ENCODE measurements at regions not wholly inside any gene's neighbourhood (a gene's known extent, or its start where the extent isn't known, plus 50 kb on each side); places are given as distances from the start of the nearest gene placed in this dataset.

DNA sequence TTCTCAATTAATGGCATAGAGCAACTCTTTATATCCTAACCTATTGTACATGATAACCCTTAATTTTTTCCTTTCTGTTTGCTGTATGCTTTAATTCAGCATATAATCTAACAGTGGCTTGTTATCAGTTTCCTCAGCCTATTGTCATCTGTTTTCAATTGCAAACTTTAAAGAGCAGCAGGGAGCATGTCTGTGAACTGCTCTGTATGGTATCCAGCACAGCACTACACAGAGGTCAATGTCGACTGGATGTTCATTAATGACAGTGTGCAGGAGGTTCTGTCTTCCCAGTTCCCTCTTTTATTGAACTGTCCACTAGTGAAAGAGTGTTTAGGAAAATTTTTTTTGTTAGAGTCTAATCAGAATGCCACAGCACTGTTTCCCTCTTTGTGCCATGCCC, 609.1 kb downstream of the SOX5 start:
- Histone ChIP-seq H3K9me3 (ENCODE audit: low read length) (no peaks in the 10 kb centered on the region), H3K4me2 (ENCODE audit: low read length) (no peak overlapping the region), H3K9ac (ENCODE audit: low read length) (no peak overlapping the region), H3K9me2 (ENCODE audit: insufficient read depth, low read length) (no peaks in the 10 kb centered on the region), H4K20me1 (ENCODE audit: insufficient read depth) (no peaks in the 10 kb centered on the region), H2AFZ (ENCODE audit: low read depth, low read length) (no peak overlapping the region), H3K27ac (ENCODE audit: low read length) (no peak overlapping the region), H3K4me3 (ENCODE audit: low read length) (no peak overlapping the region), H3F3A (ENCODE audit: insufficient read depth, low read length, poor library complexity, severe bottlenecking) (no peaks in the 10 kb centered on the region), H3K27me3 (ENCODE audit: insufficient read depth, low read depth, low read length) (no peaks in the 10 kb centered on the region), H3K79me2 (replicated peaks; ENCODE audit: insufficient read depth, low read length) (no peaks in the 10 kb centered on the region), H3K36me3 (ENCODE audit: insufficient read depth, low read length) (no peaks in the 10 kb centered on the region)
- no peak for TF ChIP-seq POLR2AphosphoS5 (IDR thresholded peaks at IDR 0.05)
- TF ChIP-seq, protein P1, sequence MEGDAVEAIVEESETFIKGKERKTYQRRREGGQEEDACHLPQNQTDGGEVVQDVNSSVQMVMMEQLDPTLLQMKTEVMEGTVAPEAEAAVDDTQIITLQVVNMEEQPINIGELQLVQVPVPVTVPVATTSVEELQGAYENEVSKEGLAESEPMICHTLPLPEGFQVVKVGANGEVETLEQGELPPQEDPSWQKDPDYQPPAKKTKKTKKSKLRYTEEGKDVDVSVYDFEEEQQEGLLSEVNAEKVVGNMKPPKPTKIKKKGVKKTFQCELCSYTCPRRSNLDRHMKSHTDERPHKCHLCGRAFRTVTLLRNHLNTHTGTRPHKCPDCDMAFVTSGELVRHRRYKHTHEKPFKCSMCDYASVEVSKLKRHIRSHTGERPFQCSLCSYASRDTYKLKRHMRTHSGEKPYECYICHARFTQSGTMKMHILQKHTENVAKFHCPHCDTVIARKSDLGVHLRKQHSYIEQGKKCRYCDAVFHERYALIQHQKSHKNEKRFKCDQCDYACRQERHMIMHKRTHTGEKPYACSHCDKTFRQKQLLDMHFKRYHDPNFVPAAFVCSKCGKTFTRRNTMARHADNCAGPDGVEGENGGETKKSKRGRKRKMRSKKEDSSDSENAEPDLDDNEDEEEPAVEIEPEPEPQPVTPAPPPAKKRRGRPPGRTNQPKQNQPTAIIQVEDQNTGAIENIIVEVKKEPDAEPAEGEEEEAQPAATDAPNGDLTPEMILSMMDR (IDR thresholded peaks at IDR 0.05; ENCODE audit: poor library complexity, severe bottlenecking), result no peak

DNA sequence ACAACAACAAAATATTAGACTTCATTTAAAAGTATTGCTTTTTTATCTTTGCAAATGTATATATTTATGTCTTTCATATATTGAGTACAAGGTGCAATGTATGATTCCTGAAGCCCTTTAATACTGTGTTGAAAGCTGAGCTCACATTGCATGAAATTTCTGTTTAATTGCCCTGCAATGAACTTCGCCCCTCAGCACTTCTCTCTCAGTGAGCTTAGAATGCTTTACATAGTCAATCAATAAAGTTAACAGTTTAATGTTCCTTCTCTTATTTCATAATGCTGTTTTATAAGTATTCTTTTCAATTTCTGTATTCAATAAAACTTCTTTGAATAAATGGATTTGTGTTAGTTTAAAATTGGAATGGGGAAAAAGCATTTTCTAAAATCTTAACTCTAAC, 607.1 kb downstream of the SOX5 start:
- H4K20me1 ChIP-seq (ENCODE audit: insufficient read depth), result no peaks in the 10 kb centered on the region
- no peaks in the 10 kb centered on the region for H3K79me2 ChIP-seq (replicated peaks; ENCODE audit: insufficient read depth, low read length)
- H3K27me3 ChIP-seq (ENCODE audit: insufficient read depth, low read depth, low read length), result no peaks in the 10 kb centered on the region
- H3F3A ChIP-seq (ENCODE audit: insufficient read depth, low read length, poor library complexity, severe bottlenecking), result no peaks in the 10 kb centered on the region
- no peak overlapping the region for H2AFZ ChIP-seq (ENCODE audit: low read depth, low read length)
- no peaks in the 10 kb centered on the region for H3K9me3 ChIP-seq (ENCODE audit: low read length)
- H3K36me3 ChIP-seq (ENCODE audit: insufficient read depth, low read length), result no peaks in the 10 kb centered on the region
- H3K9me2 ChIP-seq (ENCODE audit: insufficient read depth, low read length), result no peaks in the 10 kb centered on the region
- no peak overlapping the region for H3K9ac ChIP-seq (ENCODE audit: low read length)
- H3K4me2 ChIP-seq (ENCODE audit: low read length), result no peak overlapping the region
- no peak overlapping the region for H3K27ac ChIP-seq (ENCODE audit: low read length)
- H3K4me3 ChIP-seq (ENCODE audit: low read length), result no peak overlapping the region
- TF ChIP-seq, protein P2, sequence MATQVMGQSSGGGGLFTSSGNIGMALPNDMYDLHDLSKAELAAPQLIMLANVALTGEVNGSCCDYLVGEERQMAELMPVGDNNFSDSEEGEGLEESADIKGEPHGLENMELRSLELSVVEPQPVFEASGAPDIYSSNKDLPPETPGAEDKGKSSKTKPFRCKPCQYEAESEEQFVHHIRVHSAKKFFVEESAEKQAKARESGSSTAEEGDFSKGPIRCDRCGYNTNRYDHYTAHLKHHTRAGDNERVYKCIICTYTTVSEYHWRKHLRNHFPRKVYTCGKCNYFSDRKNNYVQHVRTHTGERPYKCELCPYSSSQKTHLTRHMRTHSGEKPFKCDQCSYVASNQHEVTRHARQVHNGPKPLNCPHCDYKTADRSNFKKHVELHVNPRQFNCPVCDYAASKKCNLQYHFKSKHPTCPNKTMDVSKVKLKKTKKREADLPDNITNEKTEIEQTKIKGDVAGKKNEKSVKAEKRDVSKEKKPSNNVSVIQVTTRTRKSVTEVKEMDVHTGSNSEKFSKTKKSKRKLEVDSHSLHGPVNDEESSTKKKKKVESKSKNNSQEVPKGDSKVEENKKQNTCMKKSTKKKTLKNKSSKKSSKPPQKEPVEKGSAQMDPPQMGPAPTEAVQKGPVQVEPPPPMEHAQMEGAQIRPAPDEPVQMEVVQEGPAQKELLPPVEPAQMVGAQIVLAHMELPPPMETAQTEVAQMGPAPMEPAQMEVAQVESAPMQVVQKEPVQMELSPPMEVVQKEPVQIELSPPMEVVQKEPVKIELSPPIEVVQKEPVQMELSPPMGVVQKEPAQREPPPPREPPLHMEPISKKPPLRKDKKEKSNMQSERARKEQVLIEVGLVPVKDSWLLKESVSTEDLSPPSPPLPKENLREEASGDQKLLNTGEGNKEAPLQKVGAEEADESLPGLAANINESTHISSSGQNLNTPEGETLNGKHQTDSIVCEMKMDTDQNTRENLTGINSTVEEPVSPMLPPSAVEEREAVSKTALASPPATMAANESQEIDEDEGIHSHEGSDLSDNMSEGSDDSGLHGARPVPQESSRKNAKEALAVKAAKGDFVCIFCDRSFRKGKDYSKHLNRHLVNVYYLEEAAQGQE (IDR thresholded peaks at IDR 0.05; ENCODE audit: borderline replicate concordance), result no peak

DNA sequence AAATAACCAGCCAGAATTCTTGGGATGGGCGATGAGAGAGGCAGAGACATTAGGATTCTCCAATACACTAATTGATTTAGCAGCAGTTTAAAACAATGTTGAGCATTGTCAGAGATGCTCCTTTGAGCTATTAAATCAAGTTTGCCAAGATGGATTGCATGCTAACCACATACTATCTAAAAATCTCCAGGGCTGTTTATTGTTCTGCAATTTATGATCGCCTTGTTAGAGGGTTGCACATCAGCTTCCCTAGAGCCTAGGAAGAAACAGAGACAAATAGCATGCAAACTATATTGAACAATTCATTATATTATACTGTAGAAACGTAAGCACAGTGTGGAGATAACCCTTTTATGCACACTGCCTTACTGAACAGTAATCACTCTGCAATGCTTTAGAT, 599.9 kb downstream of the SOX5 start:
- H3K79me2 ChIP-seq (replicated peaks; ENCODE audit: insufficient read depth, low read length), result no peaks in the 10 kb centered on the region
- no peaks in the 10 kb centered on the region for H3K9me3 ChIP-seq (ENCODE audit: low read length)
- no peak overlapping the region for H3K9ac ChIP-seq (ENCODE audit: low read length)
- H2AFZ ChIP-seq (ENCODE audit: low read depth, low read length), result no peak overlapping the region
- H3F3A ChIP-seq (ENCODE audit: insufficient read depth, low read length, poor library complexity, severe bottlenecking), result no peaks in the 10 kb centered on the region
- no peak overlapping the region for H3K27ac ChIP-seq (ENCODE audit: low read length)
- H3K36me3 ChIP-seq (ENCODE audit: insufficient read depth, low read length), result no peaks in the 10 kb centered on the region
- H3K4me2 ChIP-seq (ENCODE audit: low read length), result no peak overlapping the region
- TF ChIP-seq, protein P2 (IDR thresholded peaks at IDR 0.05; ENCODE audit: borderline replicate concordance), result no peak
- TF ChIP-seq POLR2AphosphoS5 (IDR thresholded peaks at IDR 0.05) (no peak), SMC3 (conservative IDR thresholded peaks at IDR 0.05; ENCODE audit: poor library complexity) (no peak), EP300 (conservative IDR thresholded peaks at IDR 0.05; ENCODE audit: poor library complexity, severe bottlenecking) (no peak), MXI1 (conservative IDR thresholded peaks at IDR 0.05; ENCODE audit: poor library complexity, severe bottlenecking) (no peak), RAD21 (conservative IDR thresholded peaks at IDR 0.05) (no peak), EZH2 (IDR thresholded peaks at IDR 0.05; ENCODE audit: borderline replicate concordance, insufficient read depth, low read length, poor library complexity, severe bottlenecking) (no peak), TAF1 (IDR thresholded peaks at IDR 0.05; ENCODE audit: low read depth) (no peak)
- TF ChIP-seq, protein P1 (IDR thresholded peaks at IDR 0.05; ENCODE audit: poor library complexity, severe bottlenecking), result no peak
- H3K9me2 ChIP-seq (ENCODE audit: insufficient read depth, low read length), result peaks cover 2% of the 10 kb centered on the region
- no peaks in the 10 kb centered on the region for H4K20me1 ChIP-seq (ENCODE audit: insufficient read depth)
- no peak overlapping the region for H3K4me3 ChIP-seq (ENCODE audit: low read length)
- H3K27me3 ChIP-seq (ENCODE audit: insufficient read depth, low read depth, low read length), result no peaks in the 10 kb centered on the region

Data from neural cell (in vitro differentiated cells).